ENCODE measurements at regions not wholly inside any gene's neighbourhood (a gene's known extent, or its start where the extent isn't known, plus 50 kb on each side); places are given as distances from the start of the nearest gene placed in this dataset.

- no peak for DNase-seq (ENCODE audit: low spot score in 2 of 2)
- no peak for TF ChIP-seq CTCF (IDR thresholded peaks at IDR 0.05)
- Histone ChIP-seq H3K9me3 (no peaks in the 10 kb centered on the region), H3K4me3 (no peak overlapping the region), H3K4me1 (no peaks in the 10 kb centered on the region), H3K36me3 (no peaks in the 10 kb centered on the region), H3K27me3 (no peaks in the 10 kb centered on the region), H3K27ac (no peak overlapping the region)
- intact Hi-C loops (cut with DNase I) = no loop called here
Observed at GRCh38 chr4:159498446-159499115, 395.7 kb downstream of the RAPGEF2 start.

- no peaks in the 10 kb centered on the region for H3K9me3 ChIP-seq
- no peak for TF ChIP-seq CTCF (IDR thresholded peaks at IDR 0.05)
- H3K27me3 ChIP-seq = no peaks in the 10 kb centered on the region
- no peaks in the 10 kb centered on the region for H3K4me1 ChIP-seq
- no peak for DNase-seq (ENCODE audit: low spot score in 2 of 2)
- H3K27ac ChIP-seq = no peak overlapping the region
- H3K4me3 ChIP-seq = no peak overlapping the region
- intact Hi-C loops (cut with DNase I) = no loop called here
- H3K36me3 ChIP-seq = no peaks in the 10 kb centered on the region
Observed at GRCh38 chr4:159500861-159501260, 398.0 kb downstream of the RAPGEF2 start.

GRCh38 chr4:159503236-159504008 is 400.5 kb downstream of the RAPGEF2 start:
- Histone ChIP-seq H3K27ac (no peak overlapping the region), H3K4me3 (no peak overlapping the region), H3K4me1 (no peaks in the 10 kb centered on the region), H3K9me3 (no peaks in the 10 kb centered on the region), H3K36me3 (no peaks in the 10 kb centered on the region), H3K27me3 (no peaks in the 10 kb centered on the region)
- intact Hi-C loops (cut with DNase I) = no loop called here
- TF ChIP-seq CTCF (IDR thresholded peaks at IDR 0.05) = no peak
- DNase-seq (ENCODE audit: low spot score in 2 of 2) = no peak

- TF ChIP-seq CTCF (IDR thresholded peaks at IDR 0.05) = no peak
- intact Hi-C loops (cut with DNase I) = no loop called here
- Histone ChIP-seq H3K4me1 (no peaks in the 10 kb centered on the region), H3K36me3 (no peaks in the 10 kb centered on the region), H3K27ac (no peak overlapping the region), H3K9me3 (no peaks in the 10 kb centered on the region), H3K4me3 (no peak overlapping the region), H3K27me3 (no peaks in the 10 kb centered on the region)
- DNase-seq (ENCODE audit: low spot score in 2 of 2) = no peak
Observed at GRCh38 chr4:159504684-159505083, 401.8 kb downstream of the RAPGEF2 start.

- Histone ChIP-seq H3K9me3 (no peaks in the 10 kb centered on the region), H3K4me1 (no peaks in the 10 kb centered on the region), H3K27me3 (no peaks in the 10 kb centered on the region), H3K4me3 (no peak overlapping the region), H3K36me3 (no peaks in the 10 kb centered on the region), H3K27ac (no peak overlapping the region)
- TF ChIP-seq CTCF (IDR thresholded peaks at IDR 0.05) = no peak
- intact Hi-C loops (cut with DNase I) = no loop called here
- no peak for DNase-seq (ENCODE audit: low spot score in 2 of 2)
Observed at GRCh38 chr4:159505266-159505975, 402.5 kb downstream of the RAPGEF2 start.

Measured in ascending aorta (tissue), 2 donors.